ENCODE measurements at regions not wholly inside any gene's neighbourhood (a gene's known extent, or its start where the extent isn't known, plus 50 kb on each side); places are given as distances from the start of the nearest gene placed in this dataset.
A peak's percentile ranks its signal among the peaks of the same experiment; 100 is the strongest.

GRCh38 chr2:225223301-225223700, 176.2 kb upstream of the NYAP2 start:
- H3K27me3 Mint-ChIP-seq: no peaks in the 10 kb centered on the region
- no peaks in the 10 kb centered on the region for H3K9me3 Mint-ChIP-seq
- no peaks in the 10 kb centered on the region for H3K36me3 Mint-ChIP-seq
- ATAC-seq (ENCODE audit: low read depth) (no peak), DNase-seq (ENCODE audit: low spot score in 2 of 2) (no peak)
- H3K4me3 Mint-ChIP-seq: no peak overlapping the region
- H3K4me1 Mint-ChIP-seq: no peaks in the 10 kb centered on the region
- no peak overlapping the region for H3K27ac Mint-ChIP-seq

- Mint-ChIP-seq H3K4me1 (no peaks in the 10 kb centered on the region), H3K27ac (no peak overlapping the region), H3K27me3 (peaks cover 2% of the 10 kb centered on the region), H3K36me3 (no peaks in the 10 kb centered on the region), H3K4me3 (no peak overlapping the region), H3K9me3 (peaks cover 4% of the 10 kb centered on the region)
- DNase-seq (ENCODE audit: low spot score in 2 of 2) (no peak), ATAC-seq (ENCODE audit: low read depth) (no peak)
Measured at GRCh38 chr2:225207471-225207870, 165.2 kb upstream of the DOCK10 start.

- DNase-seq (ENCODE audit: low spot score in 2 of 2) (no peak), ATAC-seq (ENCODE audit: low read depth) (no peak)
- Mint-ChIP-seq H3K27ac (no peak overlapping the region), H3K27me3 (peaks cover 2% of the 10 kb centered on the region), H3K36me3 (no peaks in the 10 kb centered on the region), H3K9me3 (peaks cover 4% of the 10 kb centered on the region), H3K4me1 (no peaks in the 10 kb centered on the region), H3K4me3 (no peak overlapping the region)
Measured at GRCh38 chr2:225207043-225207442, 164.8 kb upstream of the DOCK10 start.

- ATAC-seq (ENCODE audit: low read depth) (no peak), DNase-seq (ENCODE audit: low spot score in 2 of 2) (no peak)
- no peaks in the 10 kb centered on the region for H3K27me3 Mint-ChIP-seq
- no peaks in the 10 kb centered on the region for H3K4me1 Mint-ChIP-seq
- H3K4me3 Mint-ChIP-seq: no peak overlapping the region
- H3K36me3 Mint-ChIP-seq: no peaks in the 10 kb centered on the region
- H3K27ac Mint-ChIP-seq: no peak overlapping the region
- no peaks in the 10 kb centered on the region for H3K9me3 Mint-ChIP-seq
Measured at GRCh38 chr2:225196579-225196978, 154.3 kb upstream of the DOCK10 start.

GRCh38 chr2:225192869-225193268, 150.6 kb upstream of the DOCK10 start:
- DNase-seq (ENCODE audit: low spot score in 2 of 2) (no peak), ATAC-seq (ENCODE audit: low read depth) (no peak)
- Mint-ChIP-seq H3K4me3 (no peak overlapping the region), H3K36me3 (no peaks in the 10 kb centered on the region), H3K9me3 (no peaks in the 10 kb centered on the region), H3K27me3 (no peaks in the 10 kb centered on the region), H3K27ac (no peak overlapping the region), H3K4me1 (no peaks in the 10 kb centered on the region)

- Mint-ChIP-seq H3K27me3 (no peaks in the 10 kb centered on the region), H3K9me3 (no peaks in the 10 kb centered on the region), H3K4me3 (no peak overlapping the region), H3K36me3 (no peaks in the 10 kb centered on the region), H3K27ac (no peak overlapping the region), H3K4me1 (no peaks in the 10 kb centered on the region)
- DNase-seq (ENCODE audit: low spot score in 2 of 2): no peak
- no peak for ATAC-seq (ENCODE audit: low read depth)
Measured at GRCh38 chr2:225190987-225191386, 148.7 kb upstream of the DOCK10 start.

GRCh38 chr2:225184948-225185347, 142.7 kb upstream of the DOCK10 start:
- no peaks in the 10 kb centered on the region for H3K9me3 Mint-ChIP-seq
- no peaks in the 10 kb centered on the region for H3K36me3 Mint-ChIP-seq
- ATAC-seq (ENCODE audit: low read depth): no peak
- H3K27me3 Mint-ChIP-seq: peaks cover 1% of the 10 kb centered on the region
- no peak overlapping the region for H3K27ac Mint-ChIP-seq
- H3K4me1 Mint-ChIP-seq: no peaks in the 10 kb centered on the region
- DNase-seq (ENCODE audit: low spot score in 2 of 2): no peak
- H3K4me3 Mint-ChIP-seq: no peak overlapping the region

- H3K4me3 Mint-ChIP-seq: no peak overlapping the region
- H3K27me3 Mint-ChIP-seq: peaks cover 3% of the 10 kb centered on the region
- DNase-seq (ENCODE audit: low spot score in 2 of 2) (no peak), ATAC-seq (ENCODE audit: low read depth) (no peak)
- H3K4me1 Mint-ChIP-seq: no peaks in the 10 kb centered on the region
- no peaks in the 10 kb centered on the region for H3K9me3 Mint-ChIP-seq
- no peaks in the 10 kb centered on the region for H3K36me3 Mint-ChIP-seq
- H3K27ac Mint-ChIP-seq: no peak overlapping the region
Measured at GRCh38 chr2:225182126-225182525, 139.9 kb upstream of the DOCK10 start.

GRCh38 chr2:225177098-225177497, 134.8 kb upstream of the DOCK10 start:
- ATAC-seq (ENCODE audit: low read depth) (no peak), DNase-seq (ENCODE audit: low spot score in 2 of 2) (no peak)
- Mint-ChIP-seq H3K36me3 (no peaks in the 10 kb centered on the region), H3K4me1 (peaks cover 2% of the 10 kb centered on the region), H3K27me3 (peaks cover 8% of the 10 kb centered on the region), H3K9me3 (no peaks in the 10 kb centered on the region), H3K27ac (no peak overlapping the region), H3K4me3 (no peak overlapping the region)

GRCh38 chr2:225173909-225174308, 131.6 kb upstream of the DOCK10 start:
- DNase-seq (ENCODE audit: low spot score in 2 of 2) (no peak), ATAC-seq (ENCODE audit: low read depth) (no peak)
- peaks cover 8% of the 10 kb centered on the region for H3K27me3 Mint-ChIP-seq
- no peak overlapping the region for H3K27ac Mint-ChIP-seq
- H3K9me3 Mint-ChIP-seq: peaks cover 2% of the 10 kb centered on the region
- peaks cover 1% of the 10 kb centered on the region for H3K36me3 Mint-ChIP-seq
- H3K4me1 Mint-ChIP-seq: peaks cover 8% of the 10 kb centered on the region
- H3K4me3 Mint-ChIP-seq: no peak overlapping the region

- peaks cover 2% of the 10 kb centered on the region for H3K9me3 Mint-ChIP-seq
- peaks cover 1% of the 10 kb centered on the region for H3K36me3 Mint-ChIP-seq
- H3K4me1 Mint-ChIP-seq: peaks cover 8% of the 10 kb centered on the region
- H3K27me3 Mint-ChIP-seq: peaks cover 8% of the 10 kb centered on the region
- H3K27ac Mint-ChIP-seq: peak overlapping the region; percentile 7
- H3K4me3 Mint-ChIP-seq: peak overlapping the region; percentile 52
- no peak for DNase-seq (ENCODE audit: low spot score in 2 of 2)
- peak; percentile 78 for ATAC-seq (ENCODE audit: low read depth)
Measured at GRCh38 chr2:225171350-225171749, 129.1 kb upstream of the DOCK10 start.

- ATAC-seq (ENCODE audit: low read depth): no peak
Measured at GRCh38 chr2:225170162-225170561, 127.9 kb upstream of the DOCK10 start.

GRCh38 chr2:225169396-225169795, 127.1 kb upstream of the DOCK10 start:
- peaks cover 12% of the 10 kb centered on the region for H3K4me1 Mint-ChIP-seq
- DNase-seq (ENCODE audit: low spot score in 2 of 2) (no peak), ATAC-seq (ENCODE audit: low read depth) (no peak)
- H3K27me3 Mint-ChIP-seq: peaks cover 10% of the 10 kb centered on the region
- H3K27ac Mint-ChIP-seq: no peak overlapping the region
- peaks cover 2% of the 10 kb centered on the region for H3K9me3 Mint-ChIP-seq
- no peak overlapping the region for H3K4me3 Mint-ChIP-seq
- H3K36me3 Mint-ChIP-seq: peaks cover 1% of the 10 kb centered on the region

More at GRCh38 chr2:225170162-225170561, 127.9 kb upstream of the DOCK10 start:
- H3K36me3 Mint-ChIP-seq: peaks cover 1% of the 10 kb centered on the region
- DNase-seq (ENCODE audit: low spot score in 2 of 2): no peak
- H3K27me3 Mint-ChIP-seq: peaks cover 7% of the 10 kb centered on the region
- H3K9me3 Mint-ChIP-seq: peaks cover 2% of the 10 kb centered on the region
- H3K4me3 Mint-ChIP-seq: no peak overlapping the region
- peaks cover 8% of the 10 kb centered on the region for H3K4me1 Mint-ChIP-seq
- no peak overlapping the region for H3K27ac Mint-ChIP-seq

- no peaks in the 10 kb centered on the region for H3K9me3 Mint-ChIP-seq
- no peak overlapping the region for H3K4me3 Mint-ChIP-seq
- H3K27me3 Mint-ChIP-seq: peaks cover 7% of the 10 kb centered on the region
- ATAC-seq (ENCODE audit: low read depth): no peak
- peaks cover 3% of the 10 kb centered on the region for H3K4me1 Mint-ChIP-seq
- no peaks in the 10 kb centered on the region for H3K36me3 Mint-ChIP-seq
- H3K27ac Mint-ChIP-seq: no peak overlapping the region
- DNase-seq (ENCODE audit: low spot score in 2 of 2): no peak
Measured at GRCh38 chr2:225165052-225165451, 122.8 kb upstream of the DOCK10 start.

- H3K4me3 Mint-ChIP-seq: no peak overlapping the region
- ATAC-seq (ENCODE audit: low read depth) (no peak), DNase-seq (ENCODE audit: low spot score in 2 of 2) (no peak)
- H3K9me3 Mint-ChIP-seq: no peaks in the 10 kb centered on the region
- H3K27me3 Mint-ChIP-seq: peaks cover 7% of the 10 kb centered on the region
- H3K27ac Mint-ChIP-seq: no peak overlapping the region
- H3K36me3 Mint-ChIP-seq: no peaks in the 10 kb centered on the region
- peaks cover 3% of the 10 kb centered on the region for H3K4me1 Mint-ChIP-seq
Measured at GRCh38 chr2:225164401-225165050, 122.3 kb upstream of the DOCK10 start.

Measured in memory B cell (primary cell).